ENCODE measurements at regions not wholly inside any gene's neighbourhood (a gene's known extent, or its start where the extent isn't known, plus 50 kb on each side); places are given as distances from the start of the nearest gene placed in this dataset.
"Not testable (repeated sequence)": the region's sequence is repeated elsewhere in the genome, so short reads cannot be mapped to it uniquely, and the experiment has no call there.

DNA sequence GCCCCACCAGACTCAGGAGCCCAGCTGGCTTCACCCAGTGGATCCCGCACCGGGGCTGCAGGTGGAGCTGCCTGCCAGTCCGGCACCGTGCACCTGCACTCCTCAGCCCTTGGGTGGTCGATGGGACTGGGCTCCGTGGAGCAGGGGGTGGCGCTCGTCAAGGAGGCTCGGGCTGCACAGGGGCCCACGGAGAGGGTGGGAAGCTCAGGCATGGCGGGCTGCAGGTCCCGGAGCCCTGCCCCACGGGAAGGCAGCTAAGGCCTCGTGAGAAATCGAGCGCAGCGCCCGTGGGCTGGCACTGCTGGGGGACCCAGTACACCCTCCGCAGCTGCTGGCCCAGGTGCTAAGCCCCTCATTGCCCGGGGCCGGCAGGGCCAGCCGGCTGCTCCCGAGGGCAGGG lies 766.1 kb downstream of the RAPGEF2 start:
- H3K4me1 Mint-ChIP-seq; H3K27me3 Mint-ChIP-seq; ATAC-seq (ENCODE audit: low read depth); H3K36me3 Mint-ChIP-seq; DNase-seq; H3K4me3 Mint-ChIP-seq; H3K27ac Mint-ChIP-seq; POLR2A ChIA-PET; H3K9me3 Mint-ChIP-seq: not testable (repeated sequence)

DNA sequence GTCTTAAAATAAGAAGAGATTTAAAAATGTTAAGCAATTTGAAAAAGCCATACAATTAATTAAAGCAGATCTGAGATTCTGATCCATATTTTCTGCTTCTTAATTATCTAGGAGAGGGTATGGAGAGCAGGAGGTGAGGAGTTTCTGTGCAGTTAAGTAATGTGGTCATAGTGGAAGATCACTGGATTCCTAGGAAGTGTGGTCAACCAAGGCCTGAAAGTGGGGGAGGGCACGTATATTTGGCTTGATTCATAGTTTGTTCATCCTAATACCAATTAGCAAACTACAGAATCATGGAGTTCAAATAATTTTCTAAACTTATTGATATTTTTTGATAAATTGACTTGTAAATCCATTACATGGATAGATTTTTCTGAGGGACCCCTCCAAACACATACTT lies 768.3 kb downstream of the RAPGEF2 start:
- Mint-ChIP-seq H3K9me3 (peaks cover 2% of the 10 kb centered on the region), H3K27me3 (no peaks in the 10 kb centered on the region), H3K4me1 (no peaks in the 10 kb centered on the region), H3K36me3 (no peaks in the 10 kb centered on the region), H3K4me3 (no peak overlapping the region), H3K27ac (no peak overlapping the region)
- ATAC-seq (ENCODE audit: low read depth) = no peak
- DNase-seq = no peak
- POLR2A ChIA-PET = no interaction called here

GRCh38 chr4:159881158-159881557 lies 778.3 kb downstream of the RAPGEF2 start:
- H3K27me3 Mint-ChIP-seq = no peaks in the 10 kb centered on the region
- DNase-seq (no peak), ATAC-seq (ENCODE audit: low read depth) (no peak)
- H3K36me3 Mint-ChIP-seq = no peaks in the 10 kb centered on the region
- H3K27ac Mint-ChIP-seq = no peak overlapping the region
- H3K4me3 Mint-ChIP-seq = no peak overlapping the region
- H3K9me3 Mint-ChIP-seq = peaks cover 2% of the 10 kb centered on the region
- POLR2A ChIA-PET = no interaction called here
- no peaks in the 10 kb centered on the region for H3K4me1 Mint-ChIP-seq

GRCh38 chr4:159884989-159885388 lies 782.1 kb downstream of the RAPGEF2 start:
- Mint-ChIP-seq H3K4me1 (no peaks in the 10 kb centered on the region), H3K27ac (no peak overlapping the region), H3K36me3 (no peaks in the 10 kb centered on the region), H3K27me3 (no peaks in the 10 kb centered on the region), H3K4me3 (no peak overlapping the region), H3K9me3 (peaks cover 2% of the 10 kb centered on the region)
- ATAC-seq (ENCODE audit: low read depth) = no peak
- POLR2A ChIA-PET = no interaction called here
- no peak for DNase-seq

- Mint-ChIP-seq H3K27ac (no peak overlapping the region), H3K36me3 (no peaks in the 10 kb centered on the region), H3K4me3 (no peak overlapping the region), H3K9me3 (peaks cover 1% of the 10 kb centered on the region), H3K27me3 (no peaks in the 10 kb centered on the region), H3K4me1 (no peaks in the 10 kb centered on the region)
- no peak for ATAC-seq (ENCODE audit: low read depth)
- POLR2A ChIA-PET = no interaction called here
- DNase-seq = no peak
These were observed 796.7 kb downstream of the RAPGEF2 start for GRCh38 chr4:159899596-159899995.

- Mint-ChIP-seq H3K4me3 (no peak overlapping the region), H3K4me1 (no peaks in the 10 kb centered on the region), H3K36me3 (no peaks in the 10 kb centered on the region), H3K9me3 (peaks cover 1% of the 10 kb centered on the region), H3K27ac (no peak overlapping the region), H3K27me3 (no peaks in the 10 kb centered on the region)
- POLR2A ChIA-PET = no interaction called here
- no peak for ATAC-seq (ENCODE audit: low read depth)
- no peak for DNase-seq
These were observed 797.7 kb downstream of the RAPGEF2 start for GRCh38 chr4:159900562-159900961.

GRCh38 chr4:159902648-159903047 lies 799.8 kb downstream of the RAPGEF2 start:
- Mint-ChIP-seq H3K4me3 (no peak overlapping the region), H3K27me3 (no peaks in the 10 kb centered on the region), H3K36me3 (no peaks in the 10 kb centered on the region), H3K4me1 (no peaks in the 10 kb centered on the region), H3K27ac (no peak overlapping the region), H3K9me3 (peaks cover 2% of the 10 kb centered on the region)
- DNase-seq = no peak
- POLR2A ChIA-PET = no interaction called here
- ATAC-seq (ENCODE audit: low read depth) = no peak

- Mint-ChIP-seq H3K4me1 (no peaks in the 10 kb centered on the region), H3K9me3 (peaks cover 2% of the 10 kb centered on the region), H3K27me3 (no peaks in the 10 kb centered on the region), H3K27ac (no peak overlapping the region), H3K4me3 (no peak overlapping the region), H3K36me3 (no peaks in the 10 kb centered on the region)
- POLR2A ChIA-PET = no interaction called here
- DNase-seq (no peak), ATAC-seq (ENCODE audit: low read depth) (no peak)
These were observed 802.0 kb downstream of the RAPGEF2 start for GRCh38 chr4:159904906-159905305.

- no peak for ATAC-seq (ENCODE audit: low read depth)
- H3K27me3 Mint-ChIP-seq = no peaks in the 10 kb centered on the region
- no peak overlapping the region for H3K4me3 Mint-ChIP-seq
- no peaks in the 10 kb centered on the region for H3K36me3 Mint-ChIP-seq
- H3K9me3 Mint-ChIP-seq = peaks cover 2% of the 10 kb centered on the region
- no peak for DNase-seq
- H3K4me1 Mint-ChIP-seq = no peaks in the 10 kb centered on the region
- POLR2A ChIA-PET = no interaction called here
- H3K27ac Mint-ChIP-seq = no peak overlapping the region
These were observed 803.2 kb downstream of the RAPGEF2 start for GRCh38 chr4:159906051-159906450.

GRCh38 chr4:159906517-159906916 lies 803.6 kb downstream of the RAPGEF2 start:
- Mint-ChIP-seq H3K36me3 (no peaks in the 10 kb centered on the region), H3K27me3 (no peaks in the 10 kb centered on the region), H3K4me3 (no peak overlapping the region), H3K9me3 (peaks cover 2% of the 10 kb centered on the region), H3K27ac (no peak overlapping the region), H3K4me1 (no peaks in the 10 kb centered on the region)
- ATAC-seq (ENCODE audit: low read depth) (no peak), DNase-seq (no peak)
- POLR2A ChIA-PET = no interaction called here

GRCh38 chr4:159910721-159911120 lies 807.8 kb downstream of the RAPGEF2 start:
- ATAC-seq (ENCODE audit: low read depth) = no peak
- no peak overlapping the region for H3K4me3 Mint-ChIP-seq
- no peak for DNase-seq
- H3K27ac Mint-ChIP-seq = no peak overlapping the region
- no peaks in the 10 kb centered on the region for H3K27me3 Mint-ChIP-seq
- H3K36me3 Mint-ChIP-seq = no peaks in the 10 kb centered on the region
- POLR2A ChIA-PET = no interaction called here
- no peaks in the 10 kb centered on the region for H3K4me1 Mint-ChIP-seq
- H3K9me3 Mint-ChIP-seq = peaks cover 3% of the 10 kb centered on the region

- peaks cover 3% of the 10 kb centered on the region for H3K9me3 Mint-ChIP-seq
- ATAC-seq (ENCODE audit: low read depth) (no peak), DNase-seq (no peak)
- H3K36me3 Mint-ChIP-seq = no peaks in the 10 kb centered on the region
- POLR2A ChIA-PET = no interaction called here
- H3K27me3 Mint-ChIP-seq = no peaks in the 10 kb centered on the region
- no peak overlapping the region for H3K27ac Mint-ChIP-seq
- H3K4me1 Mint-ChIP-seq = no peaks in the 10 kb centered on the region
- no peak overlapping the region for H3K4me3 Mint-ChIP-seq
These were observed 819.2 kb downstream of the RAPGEF2 start for GRCh38 chr4:159922119-159922518.

GRCh38 chr4:159925770-159926169 lies 822.9 kb downstream of the RAPGEF2 start:
- H3K9me3 Mint-ChIP-seq = peaks cover 2% of the 10 kb centered on the region

DNA sequence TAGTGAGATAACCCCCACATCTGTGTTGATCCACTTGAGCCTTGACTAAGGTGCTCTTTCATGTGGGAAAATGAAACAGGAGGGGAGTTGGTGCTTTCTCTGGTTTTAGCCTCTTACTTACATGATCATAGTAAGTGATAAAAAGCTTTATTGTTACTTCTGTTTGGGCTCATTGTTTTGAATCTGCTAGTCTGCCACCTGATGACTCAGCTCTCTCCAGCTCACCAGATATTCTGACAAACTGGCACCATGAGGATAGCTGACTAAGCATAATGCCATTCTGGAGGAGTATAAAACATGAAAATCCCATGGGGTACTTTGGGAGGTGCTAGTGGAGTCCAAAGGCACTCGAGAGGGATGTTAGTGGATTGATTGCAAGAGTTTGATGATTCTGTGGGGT lies 824.0 kb downstream of the RAPGEF2 start:
- H3K27ac Mint-ChIP-seq = no peak overlapping the region
- H3K4me3 Mint-ChIP-seq = no peak overlapping the region
- H3K4me1 Mint-ChIP-seq = no peaks in the 10 kb centered on the region
- DNase-seq (no peak), ATAC-seq (ENCODE audit: low read depth) (no peak)
- POLR2A ChIA-PET = no interaction called here
- H3K27me3 Mint-ChIP-seq = no peaks in the 10 kb centered on the region
- no peaks in the 10 kb centered on the region for H3K36me3 Mint-ChIP-seq
- H3K9me3 Mint-ChIP-seq = peaks cover 5% of the 10 kb centered on the region

More at GRCh38 chr4:159925770-159926169, 822.9 kb downstream of the RAPGEF2 start:
- ATAC-seq (ENCODE audit: low read depth) (no peak), DNase-seq (no peak)
- Mint-ChIP-seq H3K4me3 (no peak overlapping the region), H3K36me3 (no peaks in the 10 kb centered on the region), H3K27me3 (no peaks in the 10 kb centered on the region), H3K4me1 (no peaks in the 10 kb centered on the region), H3K27ac (no peak overlapping the region)
- POLR2A ChIA-PET = no interaction called here

DNA sequence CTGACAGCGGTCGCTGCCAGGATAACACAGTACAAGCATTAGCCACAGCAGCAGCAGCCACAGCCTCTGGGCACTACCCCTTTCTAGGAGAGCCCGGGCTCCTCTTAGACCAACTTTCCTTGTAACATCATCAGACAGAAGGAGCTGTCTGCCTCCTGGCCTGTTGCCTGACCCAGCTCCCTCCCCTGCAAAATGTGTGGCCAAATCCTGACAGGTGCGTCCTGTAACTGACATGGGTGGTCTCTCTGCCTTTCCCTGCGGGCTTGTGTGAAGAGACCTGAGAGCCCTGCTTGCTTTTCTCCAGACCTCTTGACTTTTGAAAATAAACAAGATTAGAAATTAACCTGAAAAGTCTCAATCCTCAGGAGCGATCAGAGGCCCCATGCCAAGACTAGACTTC lies 824.9 kb downstream of the RAPGEF2 start:
- POLR2A ChIA-PET = no interaction called here
- Mint-ChIP-seq H3K9me3 (peaks cover 8% of the 10 kb centered on the region), H3K27ac (no peak overlapping the region), H3K4me1 (no peaks in the 10 kb centered on the region), H3K4me3 (no peak overlapping the region), H3K27me3 (no peaks in the 10 kb centered on the region), H3K36me3 (no peaks in the 10 kb centered on the region)
- ATAC-seq (ENCODE audit: low read depth) (no peak), DNase-seq (no peak)
